Hepatic stellate cell (primary cell): ENCODE measurements at regions not wholly inside any gene's neighbourhood (a gene's known extent, or its start where the extent isn't known, plus 50 kb on each side); places are given as distances from the start of the nearest gene placed in this dataset.
"Not testable (repeated sequence)": the region's sequence is repeated elsewhere in the genome, so short reads cannot be mapped to it uniquely, and the experiment has no call there.

ENCODE experiments used
- DNase-seq: peaks from one replicate; pipeline ENCODE4 v3.0.0; 2011; ENCODE audit warnings: low spot score

GRCh38 chr10:117748058-117748457 is 205.5 kb downstream of the EMX2 start:
- DNase-seq: no peak

GRCh38 chr10:117750616-117751015 is 208.1 kb downstream of the EMX2 start:
- no peak for DNase-seq

GRCh38 chr10:117751259-117751658 is 208.7 kb downstream of the EMX2 start:
- no peak for DNase-seq

DNA sequence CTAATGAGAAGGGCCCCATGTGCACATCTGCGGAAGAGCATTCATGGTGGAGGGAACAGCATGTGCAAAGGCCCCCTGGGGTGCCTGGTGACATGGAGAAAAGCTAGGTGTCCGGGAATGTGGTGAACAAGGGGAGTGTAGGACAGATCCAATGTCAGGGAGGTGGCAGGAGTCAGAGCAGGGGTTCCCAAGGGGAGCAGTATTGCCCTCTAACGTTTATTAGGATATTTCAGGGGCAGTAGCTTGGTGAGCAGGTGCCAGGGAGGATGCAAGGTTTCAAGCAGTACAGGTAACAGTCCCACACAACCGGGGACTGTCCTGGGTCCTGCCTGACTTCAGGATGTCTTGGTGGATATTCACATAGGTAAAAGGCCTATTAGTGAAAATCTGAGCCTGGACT is 209.6 kb downstream of the EMX2 start:
- no peak for DNase-seq

GRCh38 chr10:117754770-117755658 is 212.5 kb downstream of the EMX2 start:
- no peak for DNase-seq

GRCh38 chr10:117755659-117756014 is 213.1 kb downstream of the EMX2 start:
- no peak for DNase-seq

GRCh38 chr10:117757086-117757720 is 214.7 kb downstream of the EMX2 start:
- DNase-seq: no peak

DNA sequence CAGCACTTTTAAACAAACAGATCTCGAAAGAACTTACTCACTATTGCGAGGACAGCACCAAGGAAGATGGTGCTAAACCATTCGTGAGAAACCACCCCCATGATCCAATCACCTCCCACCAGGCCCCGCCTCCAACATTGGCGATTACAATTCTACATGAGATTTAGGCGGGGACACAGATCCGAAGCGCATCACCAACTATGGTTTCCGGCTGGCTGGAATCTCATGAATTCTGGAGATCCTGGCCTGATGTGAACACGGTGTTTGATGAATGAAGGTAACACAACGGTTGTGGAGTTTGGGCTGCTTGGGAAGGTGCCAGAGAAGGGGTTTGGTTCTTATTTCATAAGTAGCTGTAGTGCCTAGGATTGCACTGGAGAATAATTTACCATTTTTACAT is 216.7 kb downstream of the EMX2 start:
- no peak for DNase-seq

GRCh38 chr10:117761695-117762094 is 219.1 kb downstream of the EMX2 start:
- DNase-seq: no peak

DNA sequence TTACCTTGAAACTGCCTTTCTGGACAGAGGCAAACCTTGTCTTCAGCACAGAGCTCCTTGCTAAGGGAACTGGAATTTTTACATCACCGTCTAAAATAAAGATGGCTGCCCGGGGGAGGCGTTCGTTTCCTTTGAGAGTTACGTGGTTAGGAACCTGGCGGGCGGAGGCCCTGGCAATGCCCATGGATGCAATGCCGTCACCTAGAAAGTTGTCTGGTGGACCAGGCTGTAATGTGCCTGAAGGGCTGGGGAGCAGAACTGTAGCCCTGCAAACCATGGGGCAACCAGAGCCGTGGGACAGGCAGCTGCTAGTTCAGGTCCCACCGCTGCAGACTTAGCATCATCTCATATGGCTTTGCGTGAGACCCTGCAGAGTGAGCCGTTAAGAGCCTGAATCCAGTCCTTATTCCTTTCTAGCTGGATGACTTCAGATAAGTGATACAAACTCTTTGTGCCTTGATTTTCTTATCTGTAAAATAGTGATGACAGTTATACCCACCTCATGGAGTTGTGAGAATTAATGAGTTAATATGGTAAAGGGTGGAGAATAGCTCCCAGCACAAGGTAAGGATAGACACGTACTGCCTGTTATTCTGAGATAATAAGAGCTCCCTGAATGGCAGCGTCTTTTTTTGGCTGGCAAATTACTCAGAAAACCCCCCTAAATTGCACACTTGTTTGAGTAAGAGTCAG is 219.7 kb downstream of the EMX2 start:
- DNase-seq: no peak

GRCh38 chr10:117762819-117763172 is 220.2 kb downstream of the EMX2 start:
- DNase-seq: no peak

- DNase-seq: no peak
Measured at GRCh38 chr10:117763528-117763927, 221.0 kb downstream of the EMX2 start.

GRCh38 chr10:117768333-117769042 is 225.9 kb downstream of the EMX2 start:
- no peak for DNase-seq

GRCh38 chr10:117775526-117775925 is 233.0 kb downstream of the EMX2 start:
- DNase-seq: no peak

DNA sequence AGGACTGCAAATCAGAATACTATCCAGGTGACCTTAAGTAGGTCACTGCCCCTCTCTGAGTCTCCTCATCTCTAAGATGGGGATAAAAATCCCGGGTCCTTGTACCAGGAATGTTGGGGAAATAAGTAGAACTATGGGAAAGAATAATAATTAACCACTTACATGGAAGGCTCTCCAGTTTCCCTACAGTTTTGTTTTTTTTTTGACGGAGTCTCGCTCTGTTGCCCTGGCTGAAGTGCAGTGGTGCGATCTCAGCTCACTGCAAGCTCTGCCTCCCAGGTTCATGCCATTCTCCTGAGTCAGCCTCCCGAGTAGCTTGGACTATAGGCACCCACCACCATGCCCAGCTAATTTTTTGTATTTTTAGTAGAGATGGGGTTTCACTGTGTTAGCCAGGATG is 234.7 kb downstream of the EMX2 start:
- DNase-seq: not testable (repeated sequence)

GRCh38 chr10:117778241-117778640 is 235.7 kb downstream of the EMX2 start:
- DNase-seq: no peak

DNA sequence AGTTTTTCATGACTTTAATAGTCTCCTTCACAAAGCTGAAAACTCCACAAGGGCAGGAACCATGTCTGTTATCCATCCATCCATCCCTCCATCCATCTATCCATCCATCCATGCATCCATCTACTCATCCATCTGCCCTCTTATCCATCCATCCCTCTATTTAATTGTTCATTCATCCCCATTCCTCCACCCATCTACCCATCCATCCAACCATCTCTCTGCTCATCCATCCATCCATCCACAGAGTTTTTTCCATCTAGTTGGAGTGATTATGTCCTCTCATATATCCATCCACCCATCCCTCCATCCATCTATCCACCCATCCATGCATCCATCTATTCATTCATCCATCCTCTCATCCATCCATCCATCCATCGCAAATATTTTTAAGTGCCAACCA is 237.9 kb downstream of the EMX2 start:
- no peak for DNase-seq

DNA sequence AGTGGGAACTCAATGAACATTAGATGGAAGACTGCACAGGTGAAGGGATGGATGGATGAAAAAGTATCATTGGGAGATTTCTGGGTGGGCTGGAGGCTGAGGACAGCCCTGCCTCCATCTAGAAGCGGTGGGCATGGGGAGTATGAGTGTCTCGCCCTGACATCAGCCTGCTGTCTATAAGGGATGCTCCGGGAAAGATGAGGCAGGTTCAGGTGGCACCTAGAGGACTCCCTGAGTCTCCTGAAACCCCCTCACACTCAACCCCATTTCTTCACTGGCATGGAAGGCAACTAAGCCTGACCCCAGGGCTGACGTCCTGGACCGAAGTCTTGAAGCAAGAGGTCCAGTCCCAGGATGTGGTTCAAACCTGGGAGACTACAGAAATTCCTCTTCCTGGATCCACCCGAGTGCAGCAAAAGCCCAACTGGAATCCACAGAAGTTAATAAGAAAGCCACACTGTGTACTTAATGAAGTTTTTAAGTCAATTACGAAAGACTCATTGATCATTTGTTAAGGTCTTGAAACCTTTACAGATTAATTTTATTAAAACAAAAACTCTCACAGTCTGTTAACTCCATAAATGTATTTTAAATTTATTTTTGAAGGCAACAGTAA is 238.8 kb downstream of the EMX2 start:
- no peak for DNase-seq

DNA sequence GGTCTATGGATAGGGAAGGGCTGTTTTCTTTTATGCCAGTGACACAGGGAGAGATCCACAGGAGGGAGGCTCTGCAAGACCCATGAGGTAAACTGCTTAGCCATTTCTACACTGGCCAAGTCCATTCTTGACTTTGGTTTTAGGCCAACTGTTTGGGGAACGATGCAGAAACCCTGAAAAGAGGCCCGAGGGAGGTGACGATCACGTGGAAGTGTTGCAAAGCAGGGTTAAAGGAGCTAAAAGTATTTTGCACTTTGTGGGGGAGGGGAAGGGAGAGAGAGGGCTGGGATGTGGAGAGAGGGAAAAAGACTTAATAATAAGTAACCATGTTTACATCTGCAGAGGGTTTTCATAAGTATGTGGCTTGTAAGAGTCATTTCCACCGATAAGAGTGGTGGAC is 239.7 kb downstream of the EMX2 start:
- DNase-seq: no peak

- no peak for DNase-seq
Measured at GRCh38 chr10:117783698-117784395, 241.3 kb downstream of the EMX2 start.

DNA sequence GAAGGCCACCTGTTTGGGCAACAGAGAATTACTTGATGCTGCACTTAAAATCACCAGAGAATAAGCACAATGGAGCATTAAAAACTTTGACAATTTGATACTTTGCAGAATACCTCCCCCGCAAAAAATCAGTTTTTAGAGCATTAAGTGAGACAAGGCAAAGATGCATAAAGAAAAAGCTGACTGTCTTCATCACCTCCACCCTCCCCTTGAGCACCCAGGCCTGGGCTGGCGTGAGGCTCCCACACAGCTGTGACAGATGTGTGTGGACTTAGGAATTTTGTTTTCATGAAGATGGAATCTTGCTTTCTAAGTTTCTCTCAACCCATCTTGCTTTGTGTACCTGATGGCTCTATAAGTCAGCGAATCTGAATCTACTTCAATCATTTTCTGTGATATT is 242.2 kb downstream of the EMX2 start:
- DNase-seq: no peak
